OCI-LY1 (cell line): ENCODE measurements at regions not wholly inside any gene's neighbourhood (a gene's known extent, or its start where the extent isn't known, plus 50 kb on each side); places are given as distances from the start of the nearest gene placed in this dataset.

ENCODE experiments used
- H2AFZ ChIP-seq: fragments of 200-600 bp; sonication (generic), shearing (Covaris generic); 2 replicates; pipeline ENCODE4 v1.6.0; 2014; ENCODE audit warnings: antibody characterized with exemption, mild to moderate bottlenecking, low read length
- H3F3A ChIP-seq: fragments of 200-600 bp; sonication (generic), shearing (Covaris generic); 2 replicates; pipeline ENCODE4 v1.6.0; 2014; ENCODE audit warnings: mild to moderate bottlenecking, antibody characterized with exemption, low read length, moderate library complexity; ENCODE audit not compliant: insufficient read depth
- H3K27ac ChIP-seq: fragments of 200-600 bp; sonication (generic); 2 replicates; pipeline ENCODE4 v1.5.1; 2014; ENCODE audit warnings: low read length, mixed run types, mild to moderate bottlenecking, low read depth; ENCODE audit not compliant: poor library complexity, severe bottlenecking
- H3K27me3 ChIP-seq: fragments of 200-600 bp; sonication (generic); 2 replicates; pipeline ENCODE4 v1.6.0; 2014; ENCODE audit warnings: antibody characterized with exemption, mild to moderate bottlenecking, low read length, moderate library complexity; ENCODE audit not compliant: insufficient read depth
- H3K36me3 ChIP-seq: fragments of 200-600 bp; sonication (generic); 2 replicates; pipeline ENCODE4 v1.6.1; 2014; ENCODE audit warnings: mild to moderate bottlenecking, antibody characterized with exemption, low read length, moderate library complexity, mixed read lengths; ENCODE audit not compliant: insufficient read depth
- H3K4me1 ChIP-seq: fragments of 200-600 bp; sonication (generic); 2 replicates; pipeline ENCODE4 v1.5.1; 2014; ENCODE audit warnings: mild to moderate bottlenecking, low read length, moderate library complexity; ENCODE audit not compliant: insufficient read depth, severe bottlenecking
- H3K4me2 ChIP-seq: fragments of 200-600 bp; sonication (generic), shearing (Covaris generic); 2 replicates; pipeline ENCODE4 v1.6.1; 2014; ENCODE audit warnings: low read length
- H3K4me3 ChIP-seq: fragments of 200-600 bp; sonication (generic); 2 replicates; pipeline ENCODE4 v1.5.1; 2014; ENCODE audit warnings: low read length, low read depth, mild to moderate bottlenecking, mixed read lengths; ENCODE audit not compliant: poor library complexity, severe bottlenecking
- H3K79me2 ChIP-seq: fragments of 200-600 bp; shearing (Covaris generic); 2 replicates; pipeline ENCODE4 v1.6.1; 2016; ENCODE audit warnings: mixed run types, low read length, mixed read lengths; ENCODE audit not compliant: insufficient read depth
- H3K9ac ChIP-seq: fragments of 200-600 bp; sonication (generic), shearing (Covaris generic); 2 replicates; pipeline ENCODE4 v1.6.1; 2014; ENCODE audit warnings: mild to moderate bottlenecking, low read length, mixed read lengths
- H3K9me2 ChIP-seq: fragments of 200-600 bp; sonication (generic), shearing (Covaris generic); 2 replicates; pipeline ENCODE4 v1.6.1; 2014; ENCODE audit warnings: low read depth, mild to moderate bottlenecking, low read length, mixed read lengths
- H3K9me3 ChIP-seq: fragments of 200-600 bp; shearing (Covaris generic); 2 replicates; pipeline ENCODE4 v1.6.1; 2014; ENCODE audit warnings: low read length, mixed read lengths
- H4K20me1 ChIP-seq: fragments of 200-600 bp; sonication (generic), shearing (Covaris generic); 2 replicates; pipeline ENCODE4 v1.6.0; 2016; ENCODE audit warnings: mild to moderate bottlenecking, low read length; ENCODE audit not compliant: insufficient read depth
- CTCF ChIP-seq: fragments of 200-600 bp; sonication (generic), shearing (Covaris generic); IDR thresholded peaks from 2 replicates; pipeline ENCODE4 v1.5.1; 2017; ENCODE audit warnings: mild to moderate bottlenecking, antibody characterized with exemption, low read length, moderate library complexity, mixed read lengths
- EZH2 ChIP-seq: fragments of 200-600 bp; sonication (generic), shearing (Covaris generic); IDR thresholded peaks from 2 replicates; pipeline ENCODE4 v1.8.0; 2017; ENCODE audit warnings: borderline replicate concordance, mixed run types, mild to moderate bottlenecking, antibody characterized with exemption, low read length, moderate library complexity, mixed read lengths

- H3K4me1 ChIP-seq, result no peaks in the 10 kb centered on the region
- no peaks in the 10 kb centered on the region for H4K20me1 ChIP-seq
- no peak for TF ChIP-seq CTCF
- TF ChIP-seq EZH2, result no peak
- no peak overlapping the region for H3K27ac ChIP-seq
- no peaks in the 10 kb centered on the region for H3K79me2 ChIP-seq
- no peaks in the 10 kb centered on the region for H3K9me2 ChIP-seq
- no peaks in the 10 kb centered on the region for H3F3A ChIP-seq
- no peak overlapping the region for H2AFZ ChIP-seq
- no peak overlapping the region for H3K4me2 ChIP-seq
- H3K27me3 ChIP-seq, result no peaks in the 10 kb centered on the region
- no peak overlapping the region for H3K9ac ChIP-seq
- no peak overlapping the region for H3K4me3 ChIP-seq
- no peaks in the 10 kb centered on the region for H3K36me3 ChIP-seq
- H3K9me3 ChIP-seq, result no peaks in the 10 kb centered on the region
Observed at GRCh38 chr3:25096536-25096935, 331.5 kb upstream of the RARB start.

- no peaks in the 10 kb centered on the region for H3K79me2 ChIP-seq
Observed at GRCh38 chr3:25097023-25097422, 331.0 kb upstream of the RARB start.

GRCh38 chr3:25099666-25100065 is 328.4 kb upstream of the RARB start:
- Histone ChIP-seq H3F3A (no peaks in the 10 kb centered on the region), H3K9me3 (no peaks in the 10 kb centered on the region), H4K20me1 (no peaks in the 10 kb centered on the region), H3K4me2 (no peak overlapping the region), H3K9me2 (no peaks in the 10 kb centered on the region), H3K27ac (no peak overlapping the region), H3K79me2 (no peaks in the 10 kb centered on the region), H3K27me3 (no peaks in the 10 kb centered on the region), H3K4me3 (no peak overlapping the region), H2AFZ (no peak overlapping the region), H3K4me1 (no peaks in the 10 kb centered on the region), H3K9ac (no peak overlapping the region), H3K36me3 (no peaks in the 10 kb centered on the region)
- TF ChIP-seq CTCF, result no peak
- no peak for TF ChIP-seq EZH2

More at GRCh38 chr3:25097023-25097422, 331.0 kb upstream of the RARB start:
- TF ChIP-seq CTCF (no peak), EZH2 (no peak)
- no peak overlapping the region for H2AFZ ChIP-seq
- H3K9me2 ChIP-seq, result no peaks in the 10 kb centered on the region
- no peaks in the 10 kb centered on the region for H3K27me3 ChIP-seq
- H3K4me3 ChIP-seq, result no peak overlapping the region
- H3F3A ChIP-seq, result no peaks in the 10 kb centered on the region
- no peak overlapping the region for H3K27ac ChIP-seq
- no peak overlapping the region for H3K4me2 ChIP-seq
- H3K4me1 ChIP-seq, result no peaks in the 10 kb centered on the region
- H3K36me3 ChIP-seq, result no peaks in the 10 kb centered on the region
- H4K20me1 ChIP-seq, result no peaks in the 10 kb centered on the region
- H3K9ac ChIP-seq, result no peak overlapping the region
- H3K9me3 ChIP-seq, result no peaks in the 10 kb centered on the region
